CD4-positive, CD25-positive, alpha-beta regulatory T cell (primary cell): ENCODE measurements at regions not wholly inside any gene's neighbourhood (a gene's known extent, or its start where the extent isn't known, plus 50 kb on each side); places are given as distances from the start of the nearest gene placed in this dataset.

ENCODE experiments used
- ATAC-seq, 2 donors: fragments of 150-1000 bp; cut with Tn5 transposase; one replicate each; pipeline ENCODE4 v1.10.0; 2021; ENCODE audit warnings: low read depth in 2 of 2, moderate number of reproducible peaks in 2 of 2, moderate library complexity in 1 of 2
- DNase-seq, 3 donors: peaks; one replicate each; pipeline versions ENCODE4 v3.0.0 to v3.0.0-alpha.2; 2012 to 2022; ENCODE audit warnings: mixed read lengths in 1 of 3
- H3K27ac ChIP-seq: one replicate; pipeline ENCODE4 v1.7.0; 2013; ENCODE audit warnings: mild to moderate bottlenecking, low read length; ENCODE audit not compliant: insufficient read depth, poor library complexity, severe bottlenecking
- H3K27me3 ChIP-seq: one replicate; pipeline ENCODE4 v1.7.0; 2013; ENCODE audit warnings: low read length; ENCODE audit not compliant: control insufficient read depth, insufficient read depth
- H3K36me3 ChIP-seq: one replicate; pipeline ENCODE4 v1.7.0; 2013; ENCODE audit warnings: mild to moderate bottlenecking, low read length, moderate library complexity; ENCODE audit not compliant: control insufficient read depth, insufficient read depth
- H3K4me1 ChIP-seq: 2 replicates; pipeline ENCODE4 v1.7.0; 2013; ENCODE audit warnings: mild to moderate bottlenecking, low read length; ENCODE audit not compliant: insufficient read depth, control insufficient read depth, poor library complexity, severe bottlenecking
- H3K4me3 ChIP-seq: one replicate; pipeline ENCODE4 v1.7.0; 2013; ENCODE audit warnings: low read depth, mild to moderate bottlenecking, low read length, moderate library complexity
- H3K9me3 ChIP-seq, 2 experiments: 1 replicate in 1 of 2; 2 replicates in 1 of 2; pipeline ENCODE4 v1.7.0; 2013; ENCODE audit warnings: low read length in 2 of 2, mild to moderate bottlenecking in 1 of 2, moderate library complexity in 1 of 2; ENCODE audit not compliant: control insufficient read depth in 2 of 2
- H3K27ac Mint-ChIP-seq, 3 donors: one replicate each; pipeline ENCODE4 v1.8.0; 2020 to 2022; ENCODE audit warnings: mild to moderate bottlenecking in 3 of 3, mixed read lengths in 3 of 3, moderate library complexity in 2 of 3
- H3K27me3 Mint-ChIP-seq: one replicate; pipeline ENCODE4 v1.8.0; 2022; ENCODE audit warnings: mild to moderate bottlenecking, mixed read lengths
- H3K36me3 Mint-ChIP-seq: one replicate; pipeline ENCODE4 v1.8.0; 2020; ENCODE audit warnings: mixed read lengths
- H3K4me1 Mint-ChIP-seq, 4 donors: one replicate each; pipeline ENCODE4 v1.8.0; 2020 to 2022; ENCODE audit warnings: mixed read lengths in 4 of 4, mild to moderate bottlenecking in 1 of 4
- H3K4me3 Mint-ChIP-seq, 4 donors: one replicate each; pipeline ENCODE4 v1.8.0; 2020 to 2022; ENCODE audit warnings: mild to moderate bottlenecking in 4 of 4, mixed read lengths in 4 of 4, moderate library complexity in 3 of 4
- H3K9me3 Mint-ChIP-seq, 7 donors: one replicate each; pipeline ENCODE4 v1.8.0; 2020 to 2022; ENCODE audit warnings: mixed read lengths in 7 of 7, mild to moderate bottlenecking in 3 of 7, moderate library complexity in 2 of 7

DNA sequence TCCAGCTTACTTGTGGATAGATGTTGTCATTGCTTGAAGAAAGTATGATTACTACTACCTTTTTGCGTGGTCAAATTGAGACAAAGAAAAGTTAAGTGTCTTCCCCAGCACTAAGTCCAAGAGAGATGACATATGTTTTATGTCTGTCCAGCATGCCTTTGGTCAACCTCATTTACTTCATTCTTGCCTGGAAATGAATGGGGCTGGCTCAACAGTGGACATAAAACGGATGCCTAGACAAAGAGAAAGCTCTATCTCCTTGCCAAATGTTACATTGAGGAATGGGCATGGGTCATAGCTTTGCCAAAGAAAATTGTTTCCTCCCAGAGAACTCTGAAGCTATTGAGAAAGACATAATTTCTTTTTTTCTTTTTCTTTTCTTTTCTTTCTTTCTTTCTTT lies 82.4 kb upstream of the PLPPR4 start:
- Mint-ChIP-seq H3K9me3 (no peaks in the 10 kb centered on the region), H3K27me3 (no peaks in the 10 kb centered on the region), H3K27ac (no peak overlapping the region), H3K4me3 (no peak overlapping the region), H3K36me3 (no peaks in the 10 kb centered on the region), H3K4me1 (peaks cover 0 to 2% (median 0%) of the 10 kb centered on the region in 4 donors)
- H3K9me3 ChIP-seq: no peaks in the 10 kb centered on the region
- H3K36me3 ChIP-seq: no peaks in the 10 kb centered on the region
- ATAC-seq: no peak
- no peak overlapping the region for H3K27ac ChIP-seq
- no peaks in the 10 kb centered on the region for H3K27me3 ChIP-seq
- H3K4me1 ChIP-seq: no peaks in the 10 kb centered on the region
- H3K4me3 ChIP-seq: no peak overlapping the region
- no peak for DNase-seq

- no peaks in the 10 kb centered on the region for H3K9me3 ChIP-seq
- Mint-ChIP-seq H3K4me3 (no peak overlapping the region), H3K9me3 (no peaks in the 10 kb centered on the region), H3K36me3 (no peaks in the 10 kb centered on the region), H3K27ac (no peak overlapping the region), H3K27me3 (no peaks in the 10 kb centered on the region), H3K4me1 (peaks cover 0 to 2% (median 0%) of the 10 kb centered on the region in 4 donors)
- no peak overlapping the region for H3K27ac ChIP-seq
- no peak for ATAC-seq
- no peaks in the 10 kb centered on the region for H3K27me3 ChIP-seq
- H3K4me3 ChIP-seq: no peak overlapping the region
- DNase-seq: no peak
- no peaks in the 10 kb centered on the region for H3K36me3 ChIP-seq
- no peaks in the 10 kb centered on the region for H3K4me1 ChIP-seq
These were observed 79.1 kb upstream of the PLPPR4 start for GRCh38 chr1:99185196-99185595.

DNA sequence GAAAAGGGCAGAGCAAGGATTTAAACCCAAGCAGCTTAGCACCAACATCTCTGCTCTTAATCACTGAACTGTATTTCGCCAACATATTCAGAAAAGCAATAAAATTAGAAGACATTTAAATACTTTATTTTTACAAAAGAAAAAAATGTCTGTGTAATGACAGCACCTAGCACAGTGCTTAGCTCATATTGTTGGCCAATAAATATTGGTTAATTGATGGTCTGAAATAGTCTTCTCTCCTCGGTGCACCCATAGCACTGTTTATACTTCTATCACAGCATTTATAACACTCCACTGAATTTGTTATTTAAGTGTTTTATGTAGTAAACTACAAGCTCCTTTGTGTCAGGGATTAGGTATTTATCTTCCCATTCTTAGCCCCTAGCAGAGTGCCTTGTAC lies 70.9 kb upstream of the PLPPR4 start:
- Mint-ChIP-seq H3K36me3 (no peaks in the 10 kb centered on the region), H3K27ac (no peak overlapping the region), H3K9me3 (peaks cover 0 to 5% (median 0%) of the 10 kb centered on the region in 7 donors), H3K4me1 (no peaks in the 10 kb centered on the region), H3K4me3 (no peak overlapping the region), H3K27me3 (peaks cover 9% of the 10 kb centered on the region)
- Histone ChIP-seq H3K27ac (no peak overlapping the region), H3K4me3 (no peak overlapping the region), H3K9me3 (no peaks in the 10 kb centered on the region), H3K36me3 (no peaks in the 10 kb centered on the region), H3K4me1 (no peaks in the 10 kb centered on the region), H3K27me3 (peaks cover 2% of the 10 kb centered on the region)
- DNase-seq (no peak), ATAC-seq (no peak)

GRCh38 chr1:99198393-99198792 lies 65.9 kb upstream of the PLPPR4 start:
- H3K27ac ChIP-seq: no peak overlapping the region
- Mint-ChIP-seq H3K9me3 (peaks cover 0 to 5% (median 0%) of the 10 kb centered on the region in 7 donors), H3K27me3 (peaks cover 5% of the 10 kb centered on the region), H3K36me3 (no peaks in the 10 kb centered on the region), H3K4me3 (no peak overlapping the region), H3K27ac (no peak overlapping the region), H3K4me1 (no peaks in the 10 kb centered on the region)
- no peaks in the 10 kb centered on the region for H3K9me3 ChIP-seq
- no peaks in the 10 kb centered on the region for H3K36me3 ChIP-seq
- ATAC-seq (no peak), DNase-seq (no peak)
- H3K27me3 ChIP-seq: no peaks in the 10 kb centered on the region
- H3K4me1 ChIP-seq: no peaks in the 10 kb centered on the region
- no peak overlapping the region for H3K4me3 ChIP-seq

DNA sequence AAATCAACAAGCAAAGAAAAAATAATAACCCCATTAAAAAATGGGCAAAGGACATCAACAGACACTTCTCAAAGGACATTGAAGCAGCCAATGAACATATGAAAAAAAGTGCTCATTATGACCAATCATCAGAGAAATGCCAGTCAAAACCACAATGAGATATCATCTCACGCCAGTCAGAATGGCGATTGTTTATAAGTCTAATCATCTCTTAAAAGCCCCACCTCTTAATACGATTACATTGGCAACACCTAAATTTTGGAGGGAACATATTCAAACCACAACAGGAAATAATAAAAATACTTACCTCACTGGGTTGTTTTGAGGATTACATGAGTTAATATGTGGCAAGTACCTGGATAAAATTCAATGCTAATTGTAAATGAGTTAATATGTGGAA lies 57.1 kb upstream of the PLPPR4 start:
- no peak for DNase-seq
- no peak overlapping the region for H3K27ac Mint-ChIP-seq
- H3K27me3 Mint-ChIP-seq: peaks cover 4% of the 10 kb centered on the region
- ATAC-seq: no peak
- H3K27me3 ChIP-seq: peaks cover 3% of the 10 kb centered on the region
- H3K4me1 ChIP-seq: no peaks in the 10 kb centered on the region
- no peaks in the 10 kb centered on the region for H3K9me3 ChIP-seq
- H3K36me3 Mint-ChIP-seq: no peaks in the 10 kb centered on the region
- H3K4me3 Mint-ChIP-seq: no peak overlapping the region
- no peak overlapping the region for H3K4me3 ChIP-seq
- H3K27ac ChIP-seq: no peak overlapping the region
- H3K9me3 Mint-ChIP-seq: peaks cover 0 to 3% (median 0%) of the 10 kb centered on the region in 7 donors
- no peaks in the 10 kb centered on the region for H3K4me1 Mint-ChIP-seq
- H3K36me3 ChIP-seq: no peaks in the 10 kb centered on the region
